ENCODE measurements at regions not wholly inside any gene's neighbourhood (a gene's known extent, or its start where the extent isn't known, plus 50 kb on each side); places are given as distances from the start of the nearest gene placed in this dataset.

DNA sequence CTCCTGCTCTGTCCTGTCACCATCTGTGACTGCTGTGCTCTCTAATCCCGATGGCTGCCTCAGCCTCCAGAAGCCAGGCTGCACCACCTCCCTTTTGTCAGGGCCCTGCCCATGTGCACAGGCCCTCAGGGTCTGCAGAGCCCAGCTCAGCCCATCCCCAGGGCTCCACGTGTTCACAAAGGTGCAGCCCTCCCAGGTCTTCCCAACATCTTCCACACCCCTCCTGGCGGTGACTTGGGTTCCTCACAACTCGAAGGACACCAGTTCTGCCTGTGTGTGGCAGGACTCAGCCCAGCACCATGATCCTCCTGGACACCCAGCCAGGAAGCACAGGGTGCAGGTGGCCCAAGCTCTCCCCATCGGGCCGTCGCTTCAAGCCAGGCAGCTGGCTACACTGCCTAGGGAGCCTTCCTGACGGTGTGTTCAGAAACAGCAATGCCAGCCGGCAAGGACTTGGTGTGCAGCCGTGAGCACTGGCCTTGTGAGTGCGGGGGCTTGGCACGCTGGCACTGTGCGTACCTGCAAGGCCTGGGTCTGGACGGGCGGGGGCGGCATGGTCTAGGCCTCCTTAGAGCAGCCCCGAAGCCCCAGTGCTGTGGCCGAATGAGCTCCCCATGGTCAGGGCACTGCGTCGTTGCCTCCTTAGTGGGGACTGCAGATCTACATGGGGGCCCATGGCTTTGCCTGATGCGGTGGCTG is 96.1 kb downstream of the MRPL36 start:
- ChIA-PET POLR2A (no interaction called here), CTCF (no interaction called here)
- in situ Hi-C loops (cut with HindIII; ENCODE audit: low pct_unique_long_range_greater_than_20kb, low sequenced_read_pairs), result no loop called here
- ATAC-seq (0 out of 2 replicates have a peak, but pooled peaks have one; percentile 38), DNase-seq (ENCODE audit: low read depth, low spot score) (no peak)
- Histone ChIP-seq H3K4me3 (ENCODE audit: low read depth in 2 of 2, low read length in 2 of 2) (no peak overlapping the region), H3K27me3 (ENCODE audit: control insufficient read depth, insufficient read depth, low read length) (no peaks in the 10 kb centered on the region), H3K9me3 (ENCODE audit: control insufficient read depth, insufficient read depth, low read depth, low read length) (no peaks in the 10 kb centered on the region), H3K36me3 (ENCODE audit: control insufficient read depth, insufficient read depth, low read length) (no peaks in the 10 kb centered on the region), H3K27ac (ENCODE audit: low read length) (no peak overlapping the region), H3K4me1 (ENCODE audit: control insufficient read depth, insufficient read depth, low read length) (no peaks in the 10 kb centered on the region)
- intact Hi-C loops (cut with micrococcal nuclease; ENCODE audit: unreplicated experiment), result no loop called here
- TF ChIP-seq, protein P1, sequence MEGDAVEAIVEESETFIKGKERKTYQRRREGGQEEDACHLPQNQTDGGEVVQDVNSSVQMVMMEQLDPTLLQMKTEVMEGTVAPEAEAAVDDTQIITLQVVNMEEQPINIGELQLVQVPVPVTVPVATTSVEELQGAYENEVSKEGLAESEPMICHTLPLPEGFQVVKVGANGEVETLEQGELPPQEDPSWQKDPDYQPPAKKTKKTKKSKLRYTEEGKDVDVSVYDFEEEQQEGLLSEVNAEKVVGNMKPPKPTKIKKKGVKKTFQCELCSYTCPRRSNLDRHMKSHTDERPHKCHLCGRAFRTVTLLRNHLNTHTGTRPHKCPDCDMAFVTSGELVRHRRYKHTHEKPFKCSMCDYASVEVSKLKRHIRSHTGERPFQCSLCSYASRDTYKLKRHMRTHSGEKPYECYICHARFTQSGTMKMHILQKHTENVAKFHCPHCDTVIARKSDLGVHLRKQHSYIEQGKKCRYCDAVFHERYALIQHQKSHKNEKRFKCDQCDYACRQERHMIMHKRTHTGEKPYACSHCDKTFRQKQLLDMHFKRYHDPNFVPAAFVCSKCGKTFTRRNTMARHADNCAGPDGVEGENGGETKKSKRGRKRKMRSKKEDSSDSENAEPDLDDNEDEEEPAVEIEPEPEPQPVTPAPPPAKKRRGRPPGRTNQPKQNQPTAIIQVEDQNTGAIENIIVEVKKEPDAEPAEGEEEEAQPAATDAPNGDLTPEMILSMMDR (IDR thresholded peaks at IDR 0.05), result no peak
- TF ChIP-seq TCF7L2 (IDR thresholded peaks at IDR 0.05; ENCODE audit: low read depth, low read length) (no peak), POLR2AphosphoS5 (IDR thresholded peaks at IDR 0.05; ENCODE audit: low read depth, low read length) (no peak), SIN3A (IDR thresholded peaks at IDR 0.05; ENCODE audit: borderline replicate concordance, insufficient read depth, low read depth, low read length) (no peak)
- no TSS peak for BruUV-seq (replicated peaks)

GRCh38 chr5:1702318-1702717 is 97.3 kb downstream of the MRPL36 start:
- no peak for TF ChIP-seq REST (IDR thresholded peaks at IDR 0.05; ENCODE audit: insufficient read depth in 1 of 2, low read depth in 2 of 2, low read length in 1 of 2)
- TF ChIP-seq, protein P1 (IDR thresholded peaks at IDR 0.05), result no peak
- no peak for TF ChIP-seq POLR2AphosphoS5 (IDR thresholded peaks at IDR 0.05; ENCODE audit: low read depth, low read length)
- TF ChIP-seq TCF7L2 (IDR thresholded peaks at IDR 0.05; ENCODE audit: low read depth, low read length), result no peak
- no peak for TF ChIP-seq SIN3A (IDR thresholded peaks at IDR 0.05; ENCODE audit: borderline replicate concordance, insufficient read depth, low read depth, low read length)
- no peaks in the 10 kb centered on the region for H3K27me3 ChIP-seq (ENCODE audit: control insufficient read depth, insufficient read depth, low read length)
- no TSS peak for BruUV-seq (replicated peaks)
- intact Hi-C loops (cut with micrococcal nuclease; ENCODE audit: unreplicated experiment) (no loop called here), in situ Hi-C loops (cut with HindIII; ENCODE audit: low pct_unique_long_range_greater_than_20kb, low sequenced_read_pairs) (no loop called here)
- H3K4me3 ChIP-seq (ENCODE audit: low read depth in 2 of 2, low read length in 2 of 2), result no peak overlapping the region
- ChIA-PET POLR2A (no interaction called here), CTCF (no interaction called here)
- ATAC-seq (no peak), DNase-seq (ENCODE audit: low read depth, low spot score) (no peak)
- H3K4me1 ChIP-seq (ENCODE audit: control insufficient read depth, insufficient read depth, low read length), result no peaks in the 10 kb centered on the region
- no peaks in the 10 kb centered on the region for H3K36me3 ChIP-seq (ENCODE audit: control insufficient read depth, insufficient read depth, low read length)
- H3K27ac ChIP-seq (ENCODE audit: low read length), result no peak overlapping the region
- no peaks in the 10 kb centered on the region for H3K9me3 ChIP-seq (ENCODE audit: control insufficient read depth, insufficient read depth, low read depth, low read length)

Measured in Panc1 (cell line).